A673 (cell line): ENCODE measurements at regions not wholly inside any gene's neighbourhood (a gene's known extent, or its start where the extent isn't known, plus 50 kb on each side); places are given as distances from the start of the nearest gene placed in this dataset.

Experiments
- EZH2 ChIP-seq: fragments of 200-600 bp; sonication (generic); IDR thresholded peaks from 2 replicates; pipeline ENCODE4 v1.6.1; 2017; ENCODE audit warnings: borderline replicate concordance, low read depth, mild to moderate bottlenecking, mixed read lengths, antibody characterized with exemption, low read length; ENCODE audit not compliant: poor library complexity, severe bottlenecking
- TF ChIP-seq, protein P1 (sequence below): fragments of 300-800, 200-600 bp; sonication (generic); conservative IDR thresholded peaks from 2 replicates; pipeline ENCODE4 v1.5.1; 2017; ENCODE audit warnings: low read depth, mild to moderate bottlenecking, antibody characterized with exemption, low read length, moderate library complexity, mixed read lengths

DNA sequence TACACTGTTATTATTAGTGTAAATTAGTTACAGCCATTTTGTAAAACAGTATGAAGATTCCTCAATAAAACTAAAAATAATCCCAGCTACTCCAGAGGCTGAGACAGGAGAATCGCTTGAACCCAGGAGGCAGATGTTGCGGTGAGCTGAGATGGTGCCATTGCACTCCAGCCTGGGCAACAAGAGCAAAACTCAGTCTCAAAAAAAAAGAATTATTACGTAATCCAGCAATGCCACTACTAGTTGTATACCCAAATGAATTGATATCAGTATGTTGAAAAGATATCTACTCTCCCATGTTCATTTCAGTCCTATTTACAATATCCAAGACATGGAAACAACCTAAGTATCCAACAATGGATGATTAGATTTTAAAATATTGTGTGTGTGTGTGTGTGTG, 313.6 kb downstream of the EPHA4 start:
- TF ChIP-seq, protein P1, sequence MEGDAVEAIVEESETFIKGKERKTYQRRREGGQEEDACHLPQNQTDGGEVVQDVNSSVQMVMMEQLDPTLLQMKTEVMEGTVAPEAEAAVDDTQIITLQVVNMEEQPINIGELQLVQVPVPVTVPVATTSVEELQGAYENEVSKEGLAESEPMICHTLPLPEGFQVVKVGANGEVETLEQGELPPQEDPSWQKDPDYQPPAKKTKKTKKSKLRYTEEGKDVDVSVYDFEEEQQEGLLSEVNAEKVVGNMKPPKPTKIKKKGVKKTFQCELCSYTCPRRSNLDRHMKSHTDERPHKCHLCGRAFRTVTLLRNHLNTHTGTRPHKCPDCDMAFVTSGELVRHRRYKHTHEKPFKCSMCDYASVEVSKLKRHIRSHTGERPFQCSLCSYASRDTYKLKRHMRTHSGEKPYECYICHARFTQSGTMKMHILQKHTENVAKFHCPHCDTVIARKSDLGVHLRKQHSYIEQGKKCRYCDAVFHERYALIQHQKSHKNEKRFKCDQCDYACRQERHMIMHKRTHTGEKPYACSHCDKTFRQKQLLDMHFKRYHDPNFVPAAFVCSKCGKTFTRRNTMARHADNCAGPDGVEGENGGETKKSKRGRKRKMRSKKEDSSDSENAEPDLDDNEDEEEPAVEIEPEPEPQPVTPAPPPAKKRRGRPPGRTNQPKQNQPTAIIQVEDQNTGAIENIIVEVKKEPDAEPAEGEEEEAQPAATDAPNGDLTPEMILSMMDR, result no peak
- no peak for TF ChIP-seq EZH2
